Kidney (tissue), 13 donors: ENCODE measurements at regions not wholly inside any gene's neighbourhood (a gene's known extent, or its start where the extent isn't known, plus 50 kb on each side); places are given as distances from the start of the nearest gene placed in this dataset.

ENCODE experiments used
- DNase-seq, 5 donors: peaks; one replicate each; pipeline ENCODE4 v3.0.0-alpha.2; 2013 to 2020
- FAIRE-seq: peaks from 2 replicates; lab custom pipeline; 2012; peaks lifted over from hg19 to GRCh38; lab: Jason Lieb, UNC
- H3K27ac ChIP-seq, 2 donors: one replicate each; pipeline ENCODE4 v1.7.0; 2013; ENCODE audit warnings: low read depth in 2 of 2, low read length in 2 of 2, inconsistent platforms in 1 of 2
- H3K27me3 ChIP-seq: one replicate; pipeline ENCODE4 v1.7.1; 2013; ENCODE audit warnings: low read length, inconsistent platforms; ENCODE audit not compliant: control insufficient read depth, insufficient read depth
- H3K36me3 ChIP-seq, 3 donors: one replicate each; pipeline versions ENCODE4 v1.7.0 to v1.7.1; 2013; ENCODE audit warnings: low read length in 3 of 3, control low read depth in 1 of 3, inconsistent platforms in 1 of 3; ENCODE audit not compliant: insufficient read depth in 3 of 3, control insufficient read depth in 2 of 3
- H3K4me1 ChIP-seq, 3 donors: one replicate each; pipeline versions ENCODE4 v1.7.0 to v1.7.1; 2013; ENCODE audit warnings: low read length in 3 of 3, inconsistent platforms in 1 of 3, low read depth in 1 of 3; ENCODE audit not compliant: control insufficient read depth in 2 of 3, insufficient read depth in 2 of 3
- H3K4me3 ChIP-seq, 3 donors: one replicate each; pipeline versions ENCODE4 v1.7.0 to v1.8.1; 2013; ENCODE audit warnings: low read length in 3 of 3, control low read depth in 1 of 3, inconsistent platforms in 1 of 3
- H3K9ac ChIP-seq, 3 donors: one replicate each; pipeline versions ENCODE4 v1.7.0 to v1.7.1; 2013; ENCODE audit warnings: low read length in 3 of 3, control low read depth in 1 of 3, inconsistent platforms in 1 of 3
- H3K9me3 ChIP-seq, 3 donors: one replicate each; pipeline versions ENCODE4 v1.7.0 to v1.7.1; 2013; ENCODE audit warnings: low read length in 3 of 3, control low read depth in 1 of 3, inconsistent platforms in 1 of 3; ENCODE audit not compliant: control insufficient read depth in 2 of 3, insufficient read depth in 1 of 3
- intact Hi-C: fragments of 100-400 bp; cut with DNase I; formaldehyde crosslinking; loops from one replicate; pipeline ENCODE4 v1.11.1; 2022
- TF ChIP-seq, protein P1 (sequence below): IDR thresholded peaks from 3 replicates; pipeline ENCODE4 v1.5.1; 2012; ENCODE audit warnings: mild to moderate bottlenecking, moderate library complexity, borderline replicate concordance; ENCODE audit not compliant: insufficient read depth; ENCODE audit errors: extremely low read depth
- donor health status: control.
- donor health status: control.
- donor health status: control.
- donor health status: control.
- donor health status: control.
- donor health status: DM: yes; HTN: yes; CAD: no.
- donor health status: Normal renal cell carcinoma (clear cell type).

- DNase-seq (peak in 1 of 5 donors; percentile 59), FAIRE-seq (no peak)
- Histone ChIP-seq H3K36me3 (no peaks in the 10 kb centered on the region), H3K9ac (no peak overlapping the region), H3K4me3 (no peak overlapping the region), H3K27ac (no peak overlapping the region), H3K9me3 (no peaks in the 10 kb centered on the region), H3K4me1 (no peaks in the 10 kb centered on the region), H3K27me3 (no peaks in the 10 kb centered on the region)
- TF ChIP-seq, protein P1, sequence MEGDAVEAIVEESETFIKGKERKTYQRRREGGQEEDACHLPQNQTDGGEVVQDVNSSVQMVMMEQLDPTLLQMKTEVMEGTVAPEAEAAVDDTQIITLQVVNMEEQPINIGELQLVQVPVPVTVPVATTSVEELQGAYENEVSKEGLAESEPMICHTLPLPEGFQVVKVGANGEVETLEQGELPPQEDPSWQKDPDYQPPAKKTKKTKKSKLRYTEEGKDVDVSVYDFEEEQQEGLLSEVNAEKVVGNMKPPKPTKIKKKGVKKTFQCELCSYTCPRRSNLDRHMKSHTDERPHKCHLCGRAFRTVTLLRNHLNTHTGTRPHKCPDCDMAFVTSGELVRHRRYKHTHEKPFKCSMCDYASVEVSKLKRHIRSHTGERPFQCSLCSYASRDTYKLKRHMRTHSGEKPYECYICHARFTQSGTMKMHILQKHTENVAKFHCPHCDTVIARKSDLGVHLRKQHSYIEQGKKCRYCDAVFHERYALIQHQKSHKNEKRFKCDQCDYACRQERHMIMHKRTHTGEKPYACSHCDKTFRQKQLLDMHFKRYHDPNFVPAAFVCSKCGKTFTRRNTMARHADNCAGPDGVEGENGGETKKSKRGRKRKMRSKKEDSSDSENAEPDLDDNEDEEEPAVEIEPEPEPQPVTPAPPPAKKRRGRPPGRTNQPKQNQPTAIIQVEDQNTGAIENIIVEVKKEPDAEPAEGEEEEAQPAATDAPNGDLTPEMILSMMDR: no peak
- intact Hi-C loops: no loop called here
Measured at GRCh38 chr1:233516732-233517131, 97.2 kb upstream of the KCNK1 start.

- intact Hi-C loops: no loop called here
- H3K9ac ChIP-seq: no peak overlapping the region
- DNase-seq (peak in 2 of 5 donors; percentile 8 to 33), FAIRE-seq (no peak)
- no peaks in the 10 kb centered on the region for H3K36me3 ChIP-seq
- no peaks in the 10 kb centered on the region for H3K9me3 ChIP-seq
- no peak overlapping the region for H3K27ac ChIP-seq
- H3K4me1 ChIP-seq: no peaks in the 10 kb centered on the region
- H3K27me3 ChIP-seq: no peaks in the 10 kb centered on the region
- H3K4me3 ChIP-seq: peak overlapping the region in 1 of 3 donors; percentile 32
- TF ChIP-seq, protein P1: peak; percentile 49
Measured at GRCh38 chr1:233518344-233518743, 95.6 kb upstream of the KCNK1 start.

DNA sequence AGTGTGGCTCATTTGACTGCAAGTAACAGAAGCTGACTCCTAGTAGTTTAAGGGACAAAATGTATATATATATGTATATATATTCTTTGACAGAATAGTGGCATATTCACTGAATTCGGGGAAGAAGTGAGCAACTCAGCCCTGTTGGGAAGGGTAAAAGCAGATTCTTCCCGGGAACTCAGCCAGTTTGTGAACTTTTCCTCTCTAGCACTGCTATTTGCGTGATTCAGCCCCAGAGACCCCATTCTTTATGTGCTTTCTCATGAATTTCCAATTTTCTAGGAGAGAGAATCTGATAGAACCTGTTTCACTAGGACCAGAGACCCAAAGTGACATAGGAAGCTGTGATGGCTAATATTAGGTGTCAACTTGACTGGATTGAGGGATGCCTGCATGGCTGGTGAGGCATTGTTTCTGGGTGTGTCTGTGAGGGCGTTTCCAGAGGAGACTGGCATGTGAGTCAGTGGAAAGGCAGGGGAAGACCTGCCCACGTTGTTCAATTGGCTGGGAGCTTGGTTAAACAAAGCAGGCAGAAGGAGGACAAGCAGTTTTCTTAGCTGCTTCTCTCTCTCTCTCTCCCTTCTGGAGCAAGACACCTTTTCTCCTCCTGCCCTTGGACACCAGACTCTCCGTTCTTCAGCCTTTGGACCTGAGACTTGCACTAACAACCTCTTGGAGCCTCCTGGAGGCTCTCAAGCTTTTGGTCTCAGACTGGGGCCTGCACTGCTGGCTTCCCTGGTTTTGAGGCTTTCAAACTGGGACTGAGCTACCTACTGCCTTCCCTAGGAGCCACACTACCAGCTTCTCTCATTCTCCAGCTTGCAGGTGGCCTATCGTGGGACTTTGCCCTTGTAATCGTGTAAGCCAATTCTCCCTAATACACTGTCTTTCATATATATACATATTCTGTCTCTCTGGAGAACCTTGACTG is 93.4 kb upstream of the KCNK1 start:
- TF ChIP-seq, protein P1: no peak
- intact Hi-C loops: no loop called here
- no peak overlapping the region for H3K27ac ChIP-seq

More for the DNA sequence above, 93.4 kb upstream of the KCNK1 start:
- Histone ChIP-seq H3K27me3 (no peaks in the 10 kb centered on the region), H3K4me1 (no peaks in the 10 kb centered on the region), H3K4me3 (no peak overlapping the region), H3K9ac (no peak overlapping the region), H3K36me3 (no peaks in the 10 kb centered on the region), H3K9me3 (no peaks in the 10 kb centered on the region)
- FAIRE-seq: no peak
- DNase-seq: no peak
